ENCODE measurements at regions not wholly inside any gene's neighbourhood (a gene's known extent, or its start where the extent isn't known, plus 50 kb on each side); places are given as distances from the start of the nearest gene placed in this dataset.

GRCh38 chr3:41045491-41045890 is 153.8 kb upstream of the CTNNB1 start:
- no peaks in the 10 kb centered on the region for H3K9me3 ChIP-seq (ENCODE audit: control insufficient read depth, insufficient read depth, low read depth, low read length)
- no peaks in the 10 kb centered on the region for H3K36me3 ChIP-seq (ENCODE audit: control insufficient read depth, insufficient read depth, low read length)
- H3K27ac ChIP-seq (ENCODE audit: low read length) = no peak overlapping the region
- no peak overlapping the region for H3K4me3 ChIP-seq (ENCODE audit: low read depth in 2 of 2, low read length in 2 of 2)
- ATAC-seq (no peak), DNase-seq (ENCODE audit: low read depth, low spot score) (no peak)
- H3K4me1 ChIP-seq (ENCODE audit: control insufficient read depth, insufficient read depth, low read length) = no peaks in the 10 kb centered on the region
- TF ChIP-seq POLR2AphosphoS5 (IDR thresholded peaks at IDR 0.05; ENCODE audit: low read depth, low read length) (no peak), SIN3A (IDR thresholded peaks at IDR 0.05; ENCODE audit: borderline replicate concordance, insufficient read depth, low read depth, low read length) (no peak), TCF7L2 (IDR thresholded peaks at IDR 0.05; ENCODE audit: low read depth, low read length) (no peak), CTCF (IDR thresholded peaks at IDR 0.05) (no peak), REST (IDR thresholded peaks at IDR 0.05; ENCODE audit: insufficient read depth in 1 of 2, low read depth in 2 of 2, low read length in 1 of 2) (no peak)
- no TSS peak for BruUV-seq (replicated peaks)
- intact Hi-C loops (cut with micrococcal nuclease; ENCODE audit: unreplicated experiment) (no loop called here), in situ Hi-C loops (cut with HindIII; ENCODE audit: low pct_unique_long_range_greater_than_20kb, low sequenced_read_pairs) (no loop called here)
- ChIA-PET POLR2A (no interaction called here), CTCF (no interaction called here)
- H3K27me3 ChIP-seq (ENCODE audit: control insufficient read depth, insufficient read depth, low read length) = no peaks in the 10 kb centered on the region

GRCh38 chr3:41050144-41050543 is 149.2 kb upstream of the CTNNB1 start:
- H3K9me3 ChIP-seq (ENCODE audit: control insufficient read depth, insufficient read depth, low read depth, low read length) = no peaks in the 10 kb centered on the region
- ChIA-PET POLR2A (no interaction called here), CTCF (no interaction called here)
- H3K4me3 ChIP-seq (ENCODE audit: low read depth in 2 of 2, low read length in 2 of 2) = no peak overlapping the region
- no peak overlapping the region for H3K27ac ChIP-seq (ENCODE audit: low read length)
- no peaks in the 10 kb centered on the region for H3K4me1 ChIP-seq (ENCODE audit: control insufficient read depth, insufficient read depth, low read length)
- TF ChIP-seq CTCF (IDR thresholded peaks at IDR 0.05) (no peak), POLR2AphosphoS5 (IDR thresholded peaks at IDR 0.05; ENCODE audit: low read depth, low read length) (no peak), REST (IDR thresholded peaks at IDR 0.05; ENCODE audit: insufficient read depth in 1 of 2, low read depth in 2 of 2, low read length in 1 of 2) (no peak), TCF7L2 (IDR thresholded peaks at IDR 0.05; ENCODE audit: low read depth, low read length) (no peak), SIN3A (IDR thresholded peaks at IDR 0.05; ENCODE audit: borderline replicate concordance, insufficient read depth, low read depth, low read length) (no peak)
- H3K36me3 ChIP-seq (ENCODE audit: control insufficient read depth, insufficient read depth, low read length) = no peaks in the 10 kb centered on the region
- no peak for ATAC-seq
- intact Hi-C loops (cut with micrococcal nuclease; ENCODE audit: unreplicated experiment) (no loop called here), in situ Hi-C loops (cut with HindIII; ENCODE audit: low pct_unique_long_range_greater_than_20kb, low sequenced_read_pairs) (no loop called here)
- no TSS peak for BruUV-seq (replicated peaks)
- no peaks in the 10 kb centered on the region for H3K27me3 ChIP-seq (ENCODE audit: control insufficient read depth, insufficient read depth, low read length)
- DNase-seq (ENCODE audit: low read depth, low spot score) = no peak
